PFSK-1 (cell line): ENCODE measurements at regions not wholly inside any gene's neighbourhood (a gene's known extent, or its start where the extent isn't known, plus 50 kb on each side); places are given as distances from the start of the nearest gene placed in this dataset.

Experiments used
- FOXP2 ChIP-seq: optimal IDR thresholded peaks from 2 replicates; pipeline ENCODE3; 2011; ENCODE audit warnings: borderline replicate concordance, control low read depth, inconsistent platforms; ENCODE audit not compliant: insufficient read depth; ENCODE audit errors: extremely low read length, extremely low read depth
- POLR2AphosphoS5 ChIP-seq: IDR thresholded peaks from 2 replicates; pipeline ENCODE4 v1.6.1; 2012; ENCODE audit warnings: low read depth, mild to moderate bottlenecking, control low read depth, low read length, moderate library complexity
- REST ChIP-seq, 2 experiments: IDR thresholded peaks; 2 replicates each; pipeline versions ENCODE4 v1.6.1 to v1.8.0; 2011 to 2012; ENCODE audit warnings: low read depth in 2 of 2, low read length in 2 of 2, control low read depth in 1 of 2, inconsistent platforms in 1 of 2, mild to moderate bottlenecking in 1 of 2, moderate library complexity in 1 of 2; ENCODE audit not compliant: insufficient read depth in 1 of 2
- SIN3A ChIP-seq: IDR thresholded peaks from 2 replicates; pipeline ENCODE4 v1.6.1; 2012; ENCODE audit warnings: mild to moderate bottlenecking, low read length, moderate library complexity, borderline replicate concordance; ENCODE audit not compliant: insufficient read depth
- TAF1 ChIP-seq: IDR thresholded peaks from 2 replicates; pipeline ENCODE4 v1.6.1; 2012; ENCODE audit warnings: low read length, control low read depth, borderline replicate concordance; ENCODE audit not compliant: insufficient read depth

DNA sequence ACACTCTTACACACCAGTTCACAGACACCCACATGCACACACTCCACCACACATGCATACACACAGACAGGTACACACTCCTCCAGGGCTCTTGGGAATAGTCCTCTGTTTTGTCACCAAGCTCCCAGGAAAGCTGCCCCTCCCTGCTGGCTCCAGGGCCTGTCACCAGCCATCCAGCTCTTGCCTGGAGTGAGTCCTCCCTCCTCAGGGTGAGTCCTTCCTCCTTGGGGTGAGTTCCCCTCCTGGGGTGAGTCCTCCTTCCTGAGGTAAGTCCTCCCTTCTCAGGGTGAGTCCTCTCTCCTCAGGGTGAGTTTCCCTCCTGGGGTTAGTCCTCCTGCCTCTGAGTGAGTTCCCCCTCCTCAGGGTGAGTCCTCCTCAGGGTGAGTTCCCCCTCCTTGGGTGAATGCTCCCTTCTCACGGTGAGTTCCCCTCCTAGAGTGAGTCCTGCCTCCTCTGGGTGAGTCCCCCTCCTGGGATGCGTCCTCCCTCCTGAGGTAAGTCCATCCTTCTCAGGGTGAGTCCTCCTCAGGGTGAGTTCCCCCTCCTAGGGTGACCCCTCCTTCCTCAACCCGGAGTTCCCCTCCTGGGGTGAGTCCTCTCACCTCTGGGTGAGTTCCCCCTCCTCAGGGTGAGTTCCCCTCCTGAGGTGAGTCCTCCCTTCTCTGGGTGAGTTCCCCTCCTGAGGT, 100.6 kb upstream of the FGF3 start:
- TF ChIP-seq REST (IDR thresholded peaks at IDR 0.05; ENCODE audit: insufficient read depth in 1 of 2, low read depth in 2 of 2, low read length in 2 of 2) (no peak), POLR2AphosphoS5 (no peak)

GRCh38 chr11:69920345-69921127, 101.3 kb upstream of the FGF3 start:
- TF ChIP-seq POLR2AphosphoS5: no peak
- no peak for TF ChIP-seq TAF1
- no peak for TF ChIP-seq FOXP2

DNA sequence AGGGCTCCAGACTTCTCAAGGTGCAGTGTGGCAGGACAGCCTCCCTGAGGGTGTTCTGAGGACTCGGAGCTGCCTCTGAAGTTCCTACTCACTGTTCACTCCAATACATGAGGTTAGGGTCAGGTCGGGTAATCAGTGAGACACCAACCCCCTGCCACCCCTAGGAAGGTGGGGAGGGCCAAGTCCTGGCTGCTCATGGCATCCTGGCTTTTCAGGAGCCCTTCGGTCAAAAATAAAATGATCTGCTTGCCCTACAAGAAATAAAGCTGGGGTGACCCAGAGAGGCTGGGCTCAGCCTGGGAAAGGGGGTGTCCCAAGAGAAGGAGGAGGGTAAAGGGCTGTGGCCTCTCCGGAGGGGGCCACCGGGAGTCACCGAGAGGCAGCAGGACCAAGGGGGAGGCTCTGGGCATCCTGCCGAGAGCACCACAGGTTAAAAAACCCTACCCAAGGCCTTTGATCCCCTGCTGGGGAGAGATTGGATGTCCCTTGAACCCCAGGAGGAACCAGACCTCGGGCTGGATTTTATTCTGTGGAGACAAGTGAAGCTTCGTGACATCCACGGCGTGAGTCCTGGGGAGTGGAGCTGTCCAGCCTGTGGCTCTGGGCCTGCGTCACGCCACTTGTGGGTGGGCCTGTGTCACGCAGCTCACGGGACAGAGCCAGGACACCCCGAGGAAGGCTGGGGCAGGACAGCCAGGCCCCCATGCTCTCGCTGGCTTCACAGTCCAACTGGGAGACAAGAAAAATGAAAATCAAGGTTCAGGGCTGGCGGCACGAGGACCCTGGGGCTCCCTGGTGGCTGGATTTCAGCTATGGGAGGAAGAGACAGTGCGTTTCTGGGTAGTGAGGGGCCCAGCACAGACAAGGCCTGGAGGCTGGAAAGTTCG, 102.2 kb upstream of the FGF3 start:
- TF ChIP-seq REST (IDR thresholded peaks at IDR 0.05; ENCODE audit: insufficient read depth in 1 of 2, low read depth in 2 of 2, low read length in 2 of 2): no peak
- TF ChIP-seq FOXP2: no peak
- no peak for TF ChIP-seq TAF1
- no peak for TF ChIP-seq POLR2AphosphoS5
- no peak for TF ChIP-seq SIN3A

- TF ChIP-seq SIN3A: no peak
- TF ChIP-seq FOXP2: no peak
- TF ChIP-seq TAF1: no peak
- no peak for TF ChIP-seq REST (IDR thresholded peaks at IDR 0.05; ENCODE audit: insufficient read depth in 1 of 2, low read depth in 2 of 2, low read length in 2 of 2)
- TF ChIP-seq POLR2AphosphoS5: no peak
Measured at GRCh38 chr11:69922015-69922595, 102.9 kb upstream of the FGF3 start.

- TF ChIP-seq SIN3A: no peak
- no peak for TF ChIP-seq REST (IDR thresholded peaks at IDR 0.05; ENCODE audit: insufficient read depth in 1 of 2, low read depth in 2 of 2, low read length in 2 of 2)
Measured at GRCh38 chr11:69922596-69923111, 103.4 kb upstream of the FGF3 start.
